GM23338 (cell line): ENCODE measurements at regions not wholly inside any gene's neighbourhood (a gene's known extent, or its start where the extent isn't known, plus 50 kb on each side); places are given as distances from the start of the nearest gene placed in this dataset.

Experiments used
- ATAC-seq: fragments of 200-7000 bp; cut with Tn5 transposase; 3 replicates; pipeline ENCODE4 v1.9.1; 2020
- DNase-seq: peaks from one replicate; pipeline ENCODE4 v3.0.0-alpha.2; 2015; ENCODE audit warnings: low spot score
- H2AFZ ChIP-seq: fragments of 200-600 bp; sonication (generic); 2 replicates; pipeline ENCODE4 v1.8.0; 2016; ENCODE audit warnings: antibody characterized with exemption, mild to moderate bottlenecking, moderate library complexity
- H3F3A ChIP-seq: fragments of 200-600 bp; sonication (generic); replicated peaks from 2 replicates; pipeline ENCODE4 v1.8.0; 2017; ENCODE audit warnings: antibody characterized with exemption, mixed run types, low read depth
- H3K27ac ChIP-seq: fragments of 200-600 bp; sonication (generic); 2 replicates; pipeline ENCODE4 v1.6.1; 2016; ENCODE audit warnings: low read depth
- H3K27me3 ChIP-seq: fragments of 200-600 bp; sonication (generic); 2 replicates; pipeline ENCODE4 v1.8.0; 2016; ENCODE audit warnings: mild to moderate bottlenecking, mixed run types, moderate library complexity; ENCODE audit not compliant: insufficient read depth
- H3K36me3 ChIP-seq: fragments of 200-600 bp; sonication (generic); 2 replicates; pipeline ENCODE4 v1.8.0; 2016; ENCODE audit warnings: mild to moderate bottlenecking; ENCODE audit not compliant: insufficient read depth
- H3K4me1 ChIP-seq: fragments of 200-600 bp; sonication (generic); 2 replicates; pipeline ENCODE4 v1.8.0; 2016; ENCODE audit warnings: mild to moderate bottlenecking, moderate library complexity; ENCODE audit not compliant: insufficient read depth
- H3K4me2 ChIP-seq: fragments of 200-600 bp; sonication (generic); 2 replicates; pipeline ENCODE4 v1.7.1; 2017; ENCODE audit warnings: mixed run types
- H3K4me3 ChIP-seq: fragments of 200-600 bp; sonication (generic); 2 replicates; pipeline ENCODE4 v1.6.1; 2016; ENCODE audit warnings: mixed run types
- H3K79me2 ChIP-seq: fragments of 200-600 bp; sonication (generic); replicated peaks from 2 replicates; pipeline ENCODE4 v1.8.0; 2017; ENCODE audit warnings: mild to moderate bottlenecking; ENCODE audit not compliant: insufficient read depth
- H3K9me2 ChIP-seq: fragments of 200-600 bp; sonication (generic); 2 replicates; pipeline ENCODE4 v1.8.0; 2017; ENCODE audit not compliant: insufficient read depth
- H4K20me1 ChIP-seq: fragments of 200-600 bp; sonication (generic); replicated peaks from 2 replicates; pipeline ENCODE4 v1.8.0; 2017; ENCODE audit warnings: mild to moderate bottlenecking; ENCODE audit not compliant: insufficient read depth
- H3K27ac Mint-ChIP-seq: 2 replicates; pipeline ENCODE4 v1.8.0; 2020; ENCODE audit warnings: inconsistent platforms, mild to moderate bottlenecking, moderate library complexity, mixed read lengths
- H3K27me3 Mint-ChIP-seq: 3 replicates; pipeline ENCODE4 v1.8.0; 2022; ENCODE audit warnings: low read depth, mild to moderate bottlenecking, moderate library complexity, mixed read lengths, inconsistent platforms; ENCODE audit not compliant: insufficient read depth, poor library complexity
- H3K36me3 Mint-ChIP-seq: 3 replicates; pipeline ENCODE4 v1.8.0; 2021; ENCODE audit warnings: low read depth, mild to moderate bottlenecking, inconsistent platforms, moderate library complexity, mixed read lengths
- H3K4me1 Mint-ChIP-seq: 3 replicates; pipeline ENCODE4 v1.8.0; 2020; ENCODE audit warnings: mild to moderate bottlenecking, inconsistent platforms, mixed read lengths
- H3K4me3 Mint-ChIP-seq: 3 replicates; pipeline ENCODE4 v1.8.0; 2021; ENCODE audit warnings: moderate library complexity, mild to moderate bottlenecking, inconsistent platforms, mixed read lengths
- H3K9me3 Mint-ChIP-seq: 3 replicates; pipeline ENCODE4 v1.8.0; 2020; ENCODE audit warnings: moderate library complexity, mild to moderate bottlenecking, inconsistent platforms, mixed read lengths
- CREB1 ChIP-seq: fragments of 250-450 bp; sonication (Bioruptor Pico); IDR thresholded peaks from 2 replicates; pipeline ENCODE4 v1.5.0; 2020; ENCODE audit warnings: low read depth, mild to moderate bottlenecking, moderate library complexity
- EZH2 ChIP-seq: fragments of 200-600 bp; sonication (generic); IDR thresholded peaks from one replicate; pipeline ENCODE4 v1.8.0; 2017; ENCODE audit warnings: antibody characterized with exemption, mild to moderate bottlenecking, low read depth; ENCODE audit not compliant: unreplicated experiment
- EZH2phosphoT487 ChIP-seq: fragments of 200-600 bp; sonication (generic); IDR thresholded peaks from one replicate; pipeline ENCODE4 v1.8.1; 2018; ENCODE audit warnings: antibody characterized with exemption; ENCODE audit not compliant: unreplicated experiment
- JUNB ChIP-seq: IDR thresholded peaks from one replicate; pipeline ENCODE4 v1.6.1; 2016; ENCODE audit warnings: antibody characterized with exemption; ENCODE audit not compliant: unreplicated experiment
- NANOG ChIP-seq: IDR thresholded peaks from 2 replicates; pipeline ENCODE4 v1.6.1; 2016; ENCODE audit warnings: antibody characterized with exemption, borderline replicate concordance
- POLR2AphosphoS5 ChIP-seq: IDR thresholded peaks from 2 replicates; pipeline ENCODE4 v1.6.1; 2016; ENCODE audit warnings: antibody characterized with exemption, low read depth
- STAT1 ChIP-seq: IDR thresholded peaks from one replicate; pipeline ENCODE4 v1.6.1; 2016; ENCODE audit warnings: antibody characterized with exemption; ENCODE audit not compliant: unreplicated experiment
- ZNF114 ChIP-seq: fragments of 250-450 bp; sonication (Bioruptor Pico); IDR thresholded peaks from 2 replicates; pipeline ENCODE4 v1.5.0; 2020; ENCODE audit warnings: mild to moderate bottlenecking, moderate library complexity
- ZNF331 ChIP-seq: fragments of 250-450 bp; sonication (Bioruptor Pico); IDR thresholded peaks from 2 replicates; pipeline ENCODE4 v1.5.0; 2020; ENCODE audit warnings: low read depth, mild to moderate bottlenecking, moderate library complexity
- TF ChIP-seq, protein P1 (sequence below): IDR thresholded peaks from 2 replicates; pipeline ENCODE4 v1.6.1; 2016; ENCODE audit warnings: antibody characterized with exemption
- TF ChIP-seq, protein P2 (sequence below): fragments of 250-450 bp; sonication (Bioruptor Pico); IDR thresholded peaks from 2 replicates; pipeline ENCODE4 v1.5.0; 2020; ENCODE audit warnings: mild to moderate bottlenecking, moderate library complexity
- TF ChIP-seq, protein P3 (sequence below), 2 experiments: fragments of 200-600 bp in 1 of 2; sonication (generic) in 1 of 2; conservative IDR thresholded peaks; 2 replicates each; pipeline versions ENCODE4 v1.5.1 to v1.6.1; 2016 to 2017; ENCODE audit warnings: antibody characterized with exemption in 2 of 2, low read depth in 2 of 2, mild to moderate bottlenecking in 2 of 2, moderate library complexity in 1 of 2
- TF ChIP-seq, protein P4 (sequence below): IDR thresholded peaks from one replicate; pipeline ENCODE4 v1.6.1; 2018; ENCODE audit warnings: antibody characterized with exemption; ENCODE audit not compliant: unreplicated experiment

DNA sequence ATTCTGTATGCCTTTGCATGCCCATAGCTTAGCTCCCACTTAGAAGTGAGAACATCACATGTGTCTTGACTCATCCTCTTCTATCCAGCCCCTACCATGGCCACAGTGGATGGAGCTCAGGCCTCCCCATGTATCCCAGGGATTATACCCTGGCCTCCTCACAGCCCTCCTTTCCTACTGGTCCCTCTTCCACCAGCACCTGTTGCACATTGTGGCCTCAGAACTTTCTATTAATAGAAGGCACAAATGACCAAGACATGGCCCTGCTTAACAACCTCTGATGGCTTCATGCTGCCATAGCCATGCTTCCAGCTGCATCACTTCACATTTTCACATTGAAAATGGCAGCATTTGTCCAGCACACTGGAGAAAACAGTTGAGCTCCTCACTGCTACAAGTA is 315.4 kb downstream of the CDK5RAP2 start:
- Mint-ChIP-seq H3K9me3 (no peaks in the 10 kb centered on the region), H3K27me3 (peaks cover 2% of the 10 kb centered on the region), H3K4me3 (no peak overlapping the region), H3K4me1 (no peaks in the 10 kb centered on the region), H3K36me3 (no peaks in the 10 kb centered on the region), H3K27ac (no peak overlapping the region)
- Histone ChIP-seq H4K20me1 (no peaks in the 10 kb centered on the region), H3K27me3 (no peaks in the 10 kb centered on the region), H3K4me2 (no peak overlapping the region), H3K4me1 (no peaks in the 10 kb centered on the region), H3F3A (no peaks in the 10 kb centered on the region), H3K27ac (no peak overlapping the region), H3K9me2 (0 out of 2 replicates have a peak, but pooled peaks cover 6% of the 10 kb centered on the region), H3K36me3 (no peaks in the 10 kb centered on the region), H3K79me2 (no peaks in the 10 kb centered on the region), H3K4me3 (no peak overlapping the region), H2AFZ (no peak overlapping the region)
- no peak for ATAC-seq
- TF ChIP-seq ZNF331 (CRISPR knock-in tag): no peak
- TF ChIP-seq ZNF114 (CRISPR knock-in tag): no peak
- no peak for TF ChIP-seq CREB1 (CRISPR knock-in tag)
- TF ChIP-seq EZH2: no peak
- TF ChIP-seq NANOG: no peak
- no peak for TF ChIP-seq EZH2phosphoT487
- TF ChIP-seq JUNB: no peak
- TF ChIP-seq, protein P1, sequence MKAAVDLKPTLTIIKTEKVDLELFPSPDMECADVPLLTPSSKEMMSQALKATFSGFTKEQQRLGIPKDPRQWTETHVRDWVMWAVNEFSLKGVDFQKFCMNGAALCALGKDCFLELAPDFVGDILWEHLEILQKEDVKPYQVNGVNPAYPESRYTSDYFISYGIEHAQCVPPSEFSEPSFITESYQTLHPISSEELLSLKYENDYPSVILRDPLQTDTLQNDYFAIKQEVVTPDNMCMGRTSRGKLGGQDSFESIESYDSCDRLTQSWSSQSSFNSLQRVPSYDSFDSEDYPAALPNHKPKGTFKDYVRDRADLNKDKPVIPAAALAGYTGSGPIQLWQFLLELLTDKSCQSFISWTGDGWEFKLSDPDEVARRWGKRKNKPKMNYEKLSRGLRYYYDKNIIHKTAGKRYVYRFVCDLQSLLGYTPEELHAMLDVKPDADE: no peak
- TF ChIP-seq, protein P2, sequence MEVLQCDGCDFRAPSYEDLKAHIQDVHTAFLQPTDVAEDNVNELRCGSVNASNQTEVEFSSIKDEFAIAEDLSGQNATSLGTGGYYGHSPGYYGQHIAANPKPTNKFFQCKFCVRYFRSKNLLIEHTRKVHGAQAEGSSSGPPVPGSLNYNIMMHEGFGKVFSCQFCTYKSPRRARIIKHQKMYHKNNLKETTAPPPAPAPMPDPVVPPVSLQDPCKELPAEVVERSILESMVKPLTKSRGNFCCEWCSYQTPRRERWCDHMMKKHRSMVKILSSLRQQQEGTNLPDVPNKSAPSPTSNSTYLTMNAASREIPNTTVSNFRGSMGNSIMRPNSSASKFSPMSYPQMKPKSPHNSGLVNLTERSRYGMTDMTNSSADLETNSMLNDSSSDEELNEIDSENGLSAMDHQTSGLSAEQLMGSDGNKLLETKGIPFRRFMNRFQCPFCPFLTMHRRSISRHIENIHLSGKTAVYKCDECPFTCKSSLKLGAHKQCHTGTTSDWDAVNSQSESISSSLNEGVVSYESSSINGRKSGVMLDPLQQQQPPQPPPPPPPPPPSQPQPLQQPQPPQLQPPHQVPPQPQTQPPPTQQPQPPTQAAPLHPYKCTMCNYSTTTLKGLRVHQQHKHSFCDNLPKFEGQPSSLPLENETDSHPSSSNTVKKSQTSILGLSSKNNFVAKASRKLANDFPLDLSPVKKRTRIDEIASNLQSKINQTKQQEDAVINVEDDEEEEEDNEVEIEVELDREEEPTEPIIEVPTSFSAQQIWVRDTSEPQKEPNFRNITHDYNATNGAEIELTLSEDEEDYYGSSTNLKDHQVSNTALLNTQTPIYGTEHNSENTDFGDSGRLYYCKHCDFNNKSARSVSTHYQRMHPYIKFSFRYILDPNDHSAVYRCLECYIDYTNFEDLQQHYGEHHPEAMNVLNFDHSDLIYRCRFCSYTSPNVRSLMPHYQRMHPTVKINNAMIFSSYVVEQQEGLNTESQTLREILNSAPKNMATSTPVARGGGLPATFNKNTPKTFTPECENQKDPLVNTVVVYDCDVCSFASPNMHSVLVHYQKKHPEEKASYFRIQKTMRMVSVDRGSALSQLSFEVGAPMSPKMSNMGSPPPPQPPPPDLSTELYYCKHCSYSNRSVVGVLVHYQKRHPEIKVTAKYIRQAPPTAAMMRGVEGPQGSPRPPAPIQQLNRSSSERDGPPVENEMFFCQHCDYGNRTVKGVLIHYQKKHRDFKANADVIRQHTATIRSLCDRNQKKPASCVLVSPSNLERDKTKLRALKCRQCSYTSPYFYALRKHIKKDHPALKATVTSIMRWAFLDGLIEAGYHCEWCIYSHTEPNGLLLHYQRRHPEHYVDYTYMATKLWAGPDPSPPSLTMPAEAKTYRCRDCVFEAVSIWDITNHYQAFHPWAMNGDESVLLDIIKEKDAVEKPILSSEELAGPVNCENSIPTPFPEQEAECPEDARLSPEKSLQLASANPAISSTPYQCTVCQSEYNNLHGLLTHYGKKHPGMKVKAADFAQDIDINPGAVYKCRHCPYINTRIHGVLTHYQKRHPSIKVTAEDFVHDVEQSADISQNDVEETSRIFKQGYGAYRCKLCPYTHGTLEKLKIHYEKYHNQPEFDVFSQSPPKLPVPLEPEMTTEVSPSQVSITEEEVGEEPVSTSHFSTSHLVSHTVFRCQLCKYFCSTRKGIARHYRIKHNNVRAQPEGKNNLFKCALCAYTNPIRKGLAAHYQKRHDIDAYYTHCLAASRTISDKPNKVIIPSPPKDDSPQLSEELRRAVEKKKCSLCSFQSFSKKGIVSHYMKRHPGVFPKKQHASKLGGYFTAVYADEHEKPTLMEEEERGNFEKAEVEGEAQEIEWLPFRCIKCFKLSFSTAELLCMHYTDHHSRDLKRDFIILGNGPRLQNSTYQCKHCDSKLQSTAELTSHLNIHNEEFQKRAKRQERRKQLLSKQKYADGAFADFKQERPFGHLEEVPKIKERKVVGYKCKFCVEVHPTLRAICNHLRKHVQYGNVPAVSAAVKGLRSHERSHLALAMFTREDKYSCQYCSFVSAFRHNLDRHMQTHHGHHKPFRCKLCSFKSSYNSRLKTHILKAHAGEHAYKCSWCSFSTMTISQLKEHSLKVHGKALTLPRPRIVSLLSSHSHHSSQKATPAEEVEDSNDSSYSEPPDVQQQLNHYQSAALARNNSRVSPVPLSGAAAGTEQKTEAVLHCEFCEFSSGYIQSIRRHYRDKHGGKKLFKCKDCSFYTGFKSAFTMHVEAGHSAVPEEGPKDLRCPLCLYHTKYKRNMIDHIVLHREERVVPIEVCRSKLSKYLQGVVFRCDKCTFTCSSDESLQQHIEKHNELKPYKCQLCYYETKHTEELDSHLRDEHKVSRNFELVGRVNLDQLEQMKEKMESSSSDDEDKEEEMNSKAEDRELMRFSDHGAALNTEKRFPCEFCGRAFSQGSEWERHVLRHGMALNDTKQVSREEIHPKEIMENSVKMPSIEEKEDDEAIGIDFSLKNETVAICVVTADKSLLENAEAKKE: no peak
- no peak for TF ChIP-seq STAT1
- TF ChIP-seq, protein P3, sequence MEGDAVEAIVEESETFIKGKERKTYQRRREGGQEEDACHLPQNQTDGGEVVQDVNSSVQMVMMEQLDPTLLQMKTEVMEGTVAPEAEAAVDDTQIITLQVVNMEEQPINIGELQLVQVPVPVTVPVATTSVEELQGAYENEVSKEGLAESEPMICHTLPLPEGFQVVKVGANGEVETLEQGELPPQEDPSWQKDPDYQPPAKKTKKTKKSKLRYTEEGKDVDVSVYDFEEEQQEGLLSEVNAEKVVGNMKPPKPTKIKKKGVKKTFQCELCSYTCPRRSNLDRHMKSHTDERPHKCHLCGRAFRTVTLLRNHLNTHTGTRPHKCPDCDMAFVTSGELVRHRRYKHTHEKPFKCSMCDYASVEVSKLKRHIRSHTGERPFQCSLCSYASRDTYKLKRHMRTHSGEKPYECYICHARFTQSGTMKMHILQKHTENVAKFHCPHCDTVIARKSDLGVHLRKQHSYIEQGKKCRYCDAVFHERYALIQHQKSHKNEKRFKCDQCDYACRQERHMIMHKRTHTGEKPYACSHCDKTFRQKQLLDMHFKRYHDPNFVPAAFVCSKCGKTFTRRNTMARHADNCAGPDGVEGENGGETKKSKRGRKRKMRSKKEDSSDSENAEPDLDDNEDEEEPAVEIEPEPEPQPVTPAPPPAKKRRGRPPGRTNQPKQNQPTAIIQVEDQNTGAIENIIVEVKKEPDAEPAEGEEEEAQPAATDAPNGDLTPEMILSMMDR (conservative IDR thresholded peaks at IDR 0.05; ENCODE audit: low read depth in 2 of 2): no peak
- TF ChIP-seq POLR2AphosphoS5: no peak
- TF ChIP-seq, protein P4, sequence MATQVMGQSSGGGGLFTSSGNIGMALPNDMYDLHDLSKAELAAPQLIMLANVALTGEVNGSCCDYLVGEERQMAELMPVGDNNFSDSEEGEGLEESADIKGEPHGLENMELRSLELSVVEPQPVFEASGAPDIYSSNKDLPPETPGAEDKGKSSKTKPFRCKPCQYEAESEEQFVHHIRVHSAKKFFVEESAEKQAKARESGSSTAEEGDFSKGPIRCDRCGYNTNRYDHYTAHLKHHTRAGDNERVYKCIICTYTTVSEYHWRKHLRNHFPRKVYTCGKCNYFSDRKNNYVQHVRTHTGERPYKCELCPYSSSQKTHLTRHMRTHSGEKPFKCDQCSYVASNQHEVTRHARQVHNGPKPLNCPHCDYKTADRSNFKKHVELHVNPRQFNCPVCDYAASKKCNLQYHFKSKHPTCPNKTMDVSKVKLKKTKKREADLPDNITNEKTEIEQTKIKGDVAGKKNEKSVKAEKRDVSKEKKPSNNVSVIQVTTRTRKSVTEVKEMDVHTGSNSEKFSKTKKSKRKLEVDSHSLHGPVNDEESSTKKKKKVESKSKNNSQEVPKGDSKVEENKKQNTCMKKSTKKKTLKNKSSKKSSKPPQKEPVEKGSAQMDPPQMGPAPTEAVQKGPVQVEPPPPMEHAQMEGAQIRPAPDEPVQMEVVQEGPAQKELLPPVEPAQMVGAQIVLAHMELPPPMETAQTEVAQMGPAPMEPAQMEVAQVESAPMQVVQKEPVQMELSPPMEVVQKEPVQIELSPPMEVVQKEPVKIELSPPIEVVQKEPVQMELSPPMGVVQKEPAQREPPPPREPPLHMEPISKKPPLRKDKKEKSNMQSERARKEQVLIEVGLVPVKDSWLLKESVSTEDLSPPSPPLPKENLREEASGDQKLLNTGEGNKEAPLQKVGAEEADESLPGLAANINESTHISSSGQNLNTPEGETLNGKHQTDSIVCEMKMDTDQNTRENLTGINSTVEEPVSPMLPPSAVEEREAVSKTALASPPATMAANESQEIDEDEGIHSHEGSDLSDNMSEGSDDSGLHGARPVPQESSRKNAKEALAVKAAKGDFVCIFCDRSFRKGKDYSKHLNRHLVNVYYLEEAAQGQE: no peak
- DNase-seq: no peak
